ENCODE measurements at regions not wholly inside any gene's neighbourhood (a gene's known extent, or its start where the extent isn't known, plus 50 kb on each side); places are given as distances from the start of the nearest gene placed in this dataset.

DNA sequence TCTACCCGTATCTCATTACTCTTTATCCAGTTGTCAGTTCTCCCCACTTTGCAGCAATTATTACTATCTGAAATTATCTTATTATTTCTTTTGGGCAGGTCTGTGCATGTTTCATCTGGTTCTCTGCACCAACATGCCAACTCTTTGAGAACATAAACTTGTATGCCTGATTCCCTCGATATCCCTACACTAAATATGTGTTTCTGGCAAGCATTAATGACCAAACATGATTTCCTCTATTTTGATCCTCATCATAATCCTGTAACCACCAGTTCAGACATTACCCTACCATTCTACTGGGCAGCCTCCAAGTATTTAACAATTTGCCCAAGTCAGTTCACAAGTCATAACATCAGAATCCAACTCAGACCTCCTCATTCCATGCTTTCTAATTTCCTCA lies 426.1 kb downstream of the FOXO1 start:
- no peak for DNase-seq
- intact Hi-C loops (cut with micrococcal nuclease): no loop called here
- CTCF ChIA-PET: interaction anchor here (1.0 kb wide), 1 partner anchor 56 kb away, joined by 3 read pairs; no protein-coding TSS in a partner anchor
- H3K4me1 Mint-ChIP-seq (ENCODE audit: low read depth): peaks cover 4% of the 10 kb centered on the region
- H3K36me3 Mint-ChIP-seq (ENCODE audit: low read depth): no peaks in the 10 kb centered on the region
- H3K4me3 Mint-ChIP-seq: no peak overlapping the region
- H3K27me3 Mint-ChIP-seq (ENCODE audit: low read depth): no peaks in the 10 kb centered on the region
- H3K9me3 Mint-ChIP-seq: no peaks in the 10 kb centered on the region
- no peak overlapping the region for H3K27ac Mint-ChIP-seq

DNA sequence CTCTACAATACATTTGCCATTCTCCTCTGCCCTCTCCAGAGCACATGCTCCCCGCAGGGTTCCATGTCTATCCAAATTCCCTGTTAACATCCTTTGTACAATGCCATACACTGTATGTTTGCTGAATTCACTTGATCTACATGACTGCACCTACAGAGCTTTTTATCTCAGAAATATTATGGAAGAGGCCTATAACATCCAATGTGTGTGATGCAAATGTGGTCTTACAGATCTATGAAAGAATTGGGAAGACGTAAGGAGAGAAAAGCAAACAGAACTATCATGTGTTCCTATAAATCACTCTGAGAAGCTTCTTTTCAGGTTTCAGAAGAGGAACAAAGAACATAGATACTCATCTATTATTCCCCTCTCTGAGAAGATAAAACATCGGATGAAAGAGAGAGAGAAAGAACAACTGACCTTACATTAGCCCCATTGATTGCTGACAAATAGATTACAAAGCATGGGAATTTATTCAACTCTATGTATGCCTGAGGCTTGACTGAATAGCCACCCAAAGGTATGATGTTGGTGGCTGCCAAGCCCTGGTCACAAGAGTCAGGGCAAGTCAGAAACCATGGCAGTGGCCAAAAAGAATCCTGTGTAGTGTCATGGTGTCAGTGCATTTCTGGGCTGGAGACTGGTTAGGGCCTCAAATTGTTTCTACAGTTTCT lies 425.2 kb downstream of the FOXO1 start:
- intact Hi-C loops (cut with micrococcal nuclease): no loop called here
- Mint-ChIP-seq H3K9me3 (no peaks in the 10 kb centered on the region), H3K27me3 (ENCODE audit: low read depth) (no peaks in the 10 kb centered on the region), H3K4me3 (no peak overlapping the region), H3K27ac (no peak overlapping the region), H3K4me1 (ENCODE audit: low read depth) (peaks cover 12% of the 10 kb centered on the region), H3K36me3 (ENCODE audit: low read depth) (no peaks in the 10 kb centered on the region)
- CTCF ChIA-PET: interaction anchor here (0.7 kb wide), 1 partner anchor 513 kb away, joined by 3 read pairs; no protein-coding TSS in a partner anchor
- no peak for DNase-seq

DNA sequence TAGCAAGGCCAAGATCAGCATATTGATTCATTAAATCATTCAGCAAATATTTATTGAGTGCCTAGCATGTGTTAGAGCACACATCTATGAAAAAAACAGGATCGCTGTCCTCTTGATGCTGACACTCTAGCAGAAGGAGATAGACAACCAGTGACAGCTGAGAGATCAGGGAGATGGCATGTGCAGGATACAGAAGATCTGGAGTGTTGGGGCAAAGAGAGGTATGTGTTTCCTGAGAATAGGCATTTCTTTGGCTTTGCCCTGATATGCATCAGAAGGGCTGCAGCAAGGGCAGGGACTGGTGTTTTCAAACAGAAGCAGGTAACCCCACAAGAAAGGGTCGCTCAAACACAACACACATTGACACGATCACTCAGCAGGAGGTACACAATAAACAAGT lies 423.4 kb downstream of the FOXO1 start:
- intact Hi-C loops (cut with micrococcal nuclease): no loop called here
- no peak overlapping the region for H3K27ac Mint-ChIP-seq
- CTCF ChIA-PET: no interaction called here
- H3K27me3 Mint-ChIP-seq (ENCODE audit: low read depth): no peaks in the 10 kb centered on the region
- no peaks in the 10 kb centered on the region for H3K9me3 Mint-ChIP-seq
- peaks cover 20% of the 10 kb centered on the region for H3K4me1 Mint-ChIP-seq (ENCODE audit: low read depth)
- no peaks in the 10 kb centered on the region for H3K36me3 Mint-ChIP-seq (ENCODE audit: low read depth)
- no peak overlapping the region for H3K4me3 Mint-ChIP-seq
- DNase-seq: no peak

DNA sequence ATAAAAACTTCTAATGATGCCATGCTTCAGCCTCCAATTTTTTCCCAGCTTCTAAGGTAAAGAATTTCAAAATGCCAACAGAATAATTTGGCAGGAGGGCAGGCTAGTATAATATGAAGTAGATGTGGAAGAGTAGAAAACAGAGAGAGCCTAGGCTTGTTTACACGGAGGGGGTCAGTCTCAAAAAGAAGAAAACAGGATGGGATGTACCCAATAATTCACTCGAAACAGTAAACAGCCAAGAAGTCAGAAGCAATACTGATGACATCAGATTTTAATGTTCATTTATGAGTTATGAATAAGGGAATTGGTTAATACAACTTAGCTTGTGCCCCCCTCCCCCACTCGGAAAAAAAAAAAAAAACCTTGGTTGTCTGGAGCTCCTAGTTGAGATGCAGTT lies 422.5 kb downstream of the FOXO1 start:
- Mint-ChIP-seq H3K4me1 (ENCODE audit: low read depth) (peaks cover 30% of the 10 kb centered on the region), H3K4me3 (no peak overlapping the region), H3K9me3 (peaks cover 6% of the 10 kb centered on the region), H3K27me3 (ENCODE audit: low read depth) (no peaks in the 10 kb centered on the region), H3K27ac (no peak overlapping the region), H3K36me3 (ENCODE audit: low read depth) (peaks cover 5% of the 10 kb centered on the region)
- DNase-seq: no peak
- intact Hi-C loops (cut with micrococcal nuclease): no loop called here
- CTCF ChIA-PET: interaction anchor here (0.7 kb wide), 1 partner anchor 68 kb away, joined by 4 read pairs; no protein-coding TSS in a partner anchor

DNA sequence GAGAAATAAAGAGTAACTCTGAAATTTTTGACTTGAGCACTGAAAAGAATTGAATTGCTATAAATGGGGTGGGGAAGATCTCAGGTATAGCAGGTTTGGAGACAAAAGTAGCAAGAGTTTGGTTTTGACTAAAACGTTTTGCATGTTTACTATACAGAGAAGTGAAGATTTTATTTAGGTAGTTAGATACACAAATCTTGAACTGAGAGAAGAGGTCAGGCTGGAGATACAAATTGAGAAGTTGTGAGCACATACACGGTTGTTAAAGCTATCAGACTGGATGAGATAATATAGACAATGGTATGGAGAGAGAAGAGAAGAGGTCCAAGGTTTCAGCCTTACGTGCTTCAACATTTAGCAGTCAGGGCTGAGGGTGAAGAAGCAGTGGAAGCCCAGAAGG lies 420.9 kb downstream of the FOXO1 start:
- intact Hi-C loops (cut with micrococcal nuclease): no loop called here

DNA sequence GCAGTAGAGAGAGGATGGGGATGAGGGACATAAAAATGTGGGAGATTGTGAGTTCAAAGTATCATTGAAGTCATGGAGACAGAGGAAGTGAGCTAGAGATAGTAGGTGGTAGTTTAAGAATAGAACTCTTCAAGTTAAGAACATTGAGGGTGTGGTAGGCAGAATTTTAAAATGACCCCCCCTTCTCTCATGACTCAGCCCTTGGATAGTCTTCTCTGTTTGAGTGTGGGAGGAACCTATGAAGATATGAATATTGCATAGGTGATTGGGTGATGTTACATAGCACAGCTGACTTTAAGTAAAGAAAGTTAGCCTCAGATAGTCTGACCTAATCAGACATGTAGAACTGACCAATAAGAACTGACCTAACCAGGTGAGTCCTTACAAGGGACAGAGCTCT lies 418.6 kb downstream of the FOXO1 start:
- intact Hi-C loops (cut with micrococcal nuclease): no loop called here
- Mint-ChIP-seq H3K27ac (no peak overlapping the region), H3K4me3 (no peak overlapping the region)

More for the DNA sequence above, 420.9 kb downstream of the FOXO1 start:
- H3K9me3 Mint-ChIP-seq: peaks cover 11% of the 10 kb centered on the region
- H3K4me3 Mint-ChIP-seq: no peak overlapping the region
- peaks cover 31% of the 10 kb centered on the region for H3K4me1 Mint-ChIP-seq (ENCODE audit: low read depth)
- no peaks in the 10 kb centered on the region for H3K27me3 Mint-ChIP-seq (ENCODE audit: low read depth)
- CTCF ChIA-PET: interaction anchor here (0.6 kb wide), 1 partner anchor 520 kb away, joined by 4 read pairs; no protein-coding TSS in a partner anchor
- no peak for DNase-seq
- H3K36me3 Mint-ChIP-seq (ENCODE audit: low read depth): peaks cover 8% of the 10 kb centered on the region
- H3K27ac Mint-ChIP-seq: no peak overlapping the region

DNA sequence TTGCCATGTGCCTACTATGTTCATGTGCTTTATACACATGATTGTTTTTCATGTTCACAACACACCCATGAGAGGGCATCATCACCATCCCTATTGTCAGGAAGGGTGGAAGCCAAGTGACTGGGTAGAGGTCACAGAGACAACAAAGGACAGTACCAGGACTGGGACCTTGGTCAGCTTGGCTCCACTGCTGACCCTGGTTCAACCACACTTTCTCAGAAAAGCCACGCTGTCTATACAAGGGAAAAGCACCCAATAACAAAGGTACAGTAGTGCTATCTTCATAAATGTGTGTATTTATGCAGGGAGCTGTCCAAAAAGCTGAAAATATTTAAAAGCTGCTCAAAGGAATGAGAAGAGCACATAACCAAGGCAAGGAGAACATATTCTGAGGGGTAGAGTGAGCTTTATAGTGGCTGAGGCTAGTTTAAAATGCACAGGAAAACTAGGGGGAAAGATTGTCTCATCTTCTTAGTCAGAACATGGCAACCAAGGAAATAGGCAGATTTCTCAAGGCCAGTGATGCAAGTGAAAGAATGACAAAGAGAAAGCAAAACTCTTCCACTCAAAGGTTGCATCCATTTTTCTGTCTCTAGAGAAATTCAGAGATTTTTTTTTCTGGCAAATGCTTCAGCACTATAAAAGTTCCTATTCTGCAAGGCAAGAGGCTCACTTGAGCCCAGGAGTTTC lies 415.0 kb downstream of the FOXO1 start:
- CTCF ChIA-PET: interaction anchor here (0.6 to 1.1 kb wide), 3 partner anchors 47 to 430 kb away, joined by 3 read pairs; no protein-coding TSS in a partner anchor
- no peaks in the 10 kb centered on the region for H3K27me3 Mint-ChIP-seq (ENCODE audit: low read depth)
- H3K36me3 Mint-ChIP-seq (ENCODE audit: low read depth): peaks cover 8% of the 10 kb centered on the region
- intact Hi-C loops (cut with micrococcal nuclease): loop anchor here (1.0 to 5.0 kb wide), 13 partner anchors 21 to 411 kb away; no protein-coding TSS in a partner anchor
- H3K27ac Mint-ChIP-seq: peak overlapping the region; percentile 88
- peaks cover 11% of the 10 kb centered on the region for H3K9me3 Mint-ChIP-seq
- H3K4me1 Mint-ChIP-seq (ENCODE audit: low read depth): peaks cover 52% of the 10 kb centered on the region
- DNase-seq: peak; percentile 28
- H3K4me3 Mint-ChIP-seq: no peak overlapping the region

More for the DNA sequence above, 418.6 kb downstream of the FOXO1 start:
- Mint-ChIP-seq H3K4me1 (ENCODE audit: low read depth) (peaks cover 53% of the 10 kb centered on the region), H3K27me3 (ENCODE audit: low read depth) (no peaks in the 10 kb centered on the region), H3K36me3 (ENCODE audit: low read depth) (peaks cover 8% of the 10 kb centered on the region), H3K9me3 (peaks cover 11% of the 10 kb centered on the region)
- CTCF ChIA-PET: interaction anchor here (0.9 kb wide), 1 partner anchor 25 kb away, joined by 3 read pairs; no protein-coding TSS in a partner anchor
- peak; percentile 30 for DNase-seq

DNA sequence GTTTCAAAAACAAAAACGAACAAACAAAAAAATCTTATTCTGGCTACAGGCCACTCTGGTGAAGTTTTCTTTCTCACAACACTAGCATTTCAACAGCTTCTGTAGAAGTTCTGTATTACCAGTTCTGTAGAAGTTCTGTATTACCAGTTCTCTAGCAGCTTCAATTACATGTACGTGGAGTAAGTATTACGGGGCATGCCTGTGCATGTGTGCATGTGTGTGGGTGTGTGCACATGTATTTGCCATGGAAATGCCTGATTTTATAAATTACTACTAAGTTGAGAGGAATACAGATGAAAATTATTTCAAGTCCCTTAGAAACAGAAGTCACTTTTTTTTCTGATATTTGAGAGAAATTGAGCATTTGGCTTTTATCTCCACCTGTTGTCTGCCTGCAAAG lies 414.2 kb downstream of the FOXO1 start:
- CTCF ChIA-PET: interaction anchor here (0.6 to 1.1 kb wide), 3 partner anchors 48 to 64 kb away, joined by 3 read pairs; no protein-coding TSS in a partner anchor
- peaks cover 8% of the 10 kb centered on the region for H3K36me3 Mint-ChIP-seq (ENCODE audit: low read depth)
- no peaks in the 10 kb centered on the region for H3K27me3 Mint-ChIP-seq (ENCODE audit: low read depth)
- H3K9me3 Mint-ChIP-seq: peaks cover 11% of the 10 kb centered on the region
- intact Hi-C loops (cut with micrococcal nuclease): loop anchor here (5.0 kb wide), 2 partner anchors 120 to 295 kb away; no protein-coding TSS in a partner anchor
- H3K27ac Mint-ChIP-seq: peak overlapping the region; percentile 55
- no peak overlapping the region for H3K4me3 Mint-ChIP-seq
- peaks cover 52% of the 10 kb centered on the region for H3K4me1 Mint-ChIP-seq (ENCODE audit: low read depth)
- DNase-seq: no peak

DNA sequence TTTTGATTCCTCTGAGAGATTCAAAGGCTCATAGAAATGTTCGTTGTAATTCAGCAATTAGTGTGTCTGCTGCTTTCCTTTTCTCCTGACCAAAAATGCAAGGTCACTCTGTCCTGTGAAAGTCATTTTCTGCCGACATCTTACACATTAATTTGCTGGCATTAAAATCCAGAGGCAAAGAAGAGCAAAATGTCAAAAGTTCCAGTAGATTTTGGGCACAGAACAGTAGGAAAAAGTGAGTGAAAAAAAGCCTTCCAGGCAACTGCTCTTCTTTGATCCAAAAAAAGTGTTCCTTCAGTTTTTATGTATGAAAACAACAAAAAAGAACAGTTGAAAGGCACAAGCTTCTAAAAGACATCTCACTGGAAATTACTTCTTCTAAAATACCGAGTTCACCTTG lies 413.8 kb downstream of the FOXO1 start:
- Mint-ChIP-seq H3K4me3 (no peak overlapping the region), H3K36me3 (ENCODE audit: low read depth) (peaks cover 8% of the 10 kb centered on the region), H3K27ac (peak overlapping the region; percentile 55), H3K4me1 (ENCODE audit: low read depth) (peaks cover 49% of the 10 kb centered on the region), H3K27me3 (ENCODE audit: low read depth) (no peaks in the 10 kb centered on the region), H3K9me3 (peaks cover 11% of the 10 kb centered on the region)
- intact Hi-C loops (cut with micrococcal nuclease): loop anchor here (5.0 kb wide), 2 partner anchors 120 to 295 kb away; no protein-coding TSS in a partner anchor
- no peak for DNase-seq
- CTCF ChIA-PET: interaction anchor here (0.6 to 1.1 kb wide), 2 partner anchors 62 to 65 kb away, joined by 3 read pairs; no protein-coding TSS in a partner anchor

DNA sequence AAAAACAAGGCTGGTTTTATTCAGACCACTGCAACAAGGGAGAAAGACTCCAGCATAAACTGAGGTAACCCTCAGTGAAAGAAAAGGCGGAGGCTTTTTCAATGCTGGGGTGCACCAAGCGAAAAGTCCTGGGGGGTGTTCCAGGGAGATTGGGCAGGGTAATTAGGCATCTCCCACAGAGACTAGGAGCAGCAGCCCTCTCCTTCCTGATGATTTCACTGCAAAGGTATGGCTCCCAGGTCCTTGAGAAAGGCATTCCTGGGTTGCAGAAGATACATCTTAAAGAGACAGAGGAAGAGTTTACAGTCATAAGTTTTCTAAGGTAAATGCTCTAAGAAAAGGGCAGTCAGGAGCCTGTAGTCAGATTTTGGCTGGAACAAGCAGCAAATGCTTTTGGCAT lies 412.0 kb downstream of the FOXO1 start:
- H3K27me3 Mint-ChIP-seq (ENCODE audit: low read depth): no peaks in the 10 kb centered on the region
- H3K4me3 Mint-ChIP-seq: no peak overlapping the region
- H3K27ac Mint-ChIP-seq: no peak overlapping the region
- peaks cover 41% of the 10 kb centered on the region for H3K4me1 Mint-ChIP-seq (ENCODE audit: low read depth)
- peaks cover 1% of the 10 kb centered on the region for H3K9me3 Mint-ChIP-seq
- H3K36me3 Mint-ChIP-seq (ENCODE audit: low read depth): no peaks in the 10 kb centered on the region
- intact Hi-C loops (cut with micrococcal nuclease): loop anchor here (5.0 kb wide), 2 partner anchors 118 to 297 kb away; no protein-coding TSS in a partner anchor
- no peak for DNase-seq
- CTCF ChIA-PET: interaction anchor here (0.7 kb wide), 1 partner anchor 311 kb away, joined by 5 read pairs; no protein-coding TSS in a partner anchor

DNA sequence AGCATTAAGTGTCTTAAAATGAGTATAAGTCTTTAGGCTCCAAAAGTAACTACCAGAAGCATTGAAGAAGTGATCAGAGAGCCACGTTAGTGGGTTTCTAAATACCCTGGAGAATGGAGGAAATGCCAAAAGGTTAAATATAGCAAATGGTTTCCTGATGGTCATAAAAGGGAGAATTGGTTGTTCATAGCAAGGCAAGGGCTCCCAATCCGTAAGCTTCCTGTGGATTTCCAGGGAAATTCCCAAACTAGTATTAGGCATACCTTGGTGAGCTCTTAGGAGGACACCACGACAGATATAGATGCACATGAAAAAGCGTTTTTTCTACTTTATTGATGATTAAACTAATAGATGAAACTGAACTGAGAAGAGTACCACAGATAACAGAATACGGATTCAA lies 410.9 kb downstream of the FOXO1 start:
- no peak for DNase-seq
- H3K36me3 Mint-ChIP-seq (ENCODE audit: low read depth): no peaks in the 10 kb centered on the region
- H3K27ac Mint-ChIP-seq: no peak overlapping the region
- CTCF ChIA-PET: no interaction called here
- intact Hi-C loops (cut with micrococcal nuclease): no loop called here
- no peaks in the 10 kb centered on the region for H3K27me3 Mint-ChIP-seq (ENCODE audit: low read depth)
- H3K4me1 Mint-ChIP-seq (ENCODE audit: low read depth): peaks cover 41% of the 10 kb centered on the region
- H3K9me3 Mint-ChIP-seq: no peaks in the 10 kb centered on the region
- H3K4me3 Mint-ChIP-seq: no peak overlapping the region

DNA sequence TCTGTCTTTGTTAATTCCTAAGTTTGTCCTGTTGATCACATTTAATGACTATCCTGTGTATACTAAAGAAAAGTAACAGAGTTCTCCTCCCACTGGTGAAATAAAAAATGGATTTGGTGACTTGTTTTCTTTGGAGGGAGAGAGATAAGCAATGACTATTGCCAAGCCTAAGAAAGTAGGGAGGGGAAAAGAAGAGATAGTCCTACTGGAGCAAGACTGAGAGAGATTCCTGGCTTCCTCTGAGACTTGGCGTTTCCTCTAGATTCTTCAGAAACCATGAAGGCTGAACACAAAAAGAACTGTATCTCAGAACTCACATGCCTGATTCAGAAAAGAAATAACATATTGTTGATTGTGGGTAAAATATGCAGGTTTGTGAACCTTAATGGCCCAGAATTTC lies 406.5 kb downstream of the FOXO1 start:
- Mint-ChIP-seq H3K36me3 (ENCODE audit: low read depth) (no peaks in the 10 kb centered on the region), H3K27ac (no peak overlapping the region), H3K27me3 (ENCODE audit: low read depth) (no peaks in the 10 kb centered on the region), H3K4me3 (no peak overlapping the region), H3K4me1 (ENCODE audit: low read depth) (peaks cover 7% of the 10 kb centered on the region), H3K9me3 (no peaks in the 10 kb centered on the region)
- CTCF ChIA-PET: no interaction called here
- no peak for DNase-seq
- intact Hi-C loops (cut with micrococcal nuclease): no loop called here
